ENCODE measurements at regions not wholly inside any gene's neighbourhood (a gene's known extent, or its start where the extent isn't known, plus 50 kb on each side); places are given as distances from the start of the nearest gene placed in this dataset.

DNA sequence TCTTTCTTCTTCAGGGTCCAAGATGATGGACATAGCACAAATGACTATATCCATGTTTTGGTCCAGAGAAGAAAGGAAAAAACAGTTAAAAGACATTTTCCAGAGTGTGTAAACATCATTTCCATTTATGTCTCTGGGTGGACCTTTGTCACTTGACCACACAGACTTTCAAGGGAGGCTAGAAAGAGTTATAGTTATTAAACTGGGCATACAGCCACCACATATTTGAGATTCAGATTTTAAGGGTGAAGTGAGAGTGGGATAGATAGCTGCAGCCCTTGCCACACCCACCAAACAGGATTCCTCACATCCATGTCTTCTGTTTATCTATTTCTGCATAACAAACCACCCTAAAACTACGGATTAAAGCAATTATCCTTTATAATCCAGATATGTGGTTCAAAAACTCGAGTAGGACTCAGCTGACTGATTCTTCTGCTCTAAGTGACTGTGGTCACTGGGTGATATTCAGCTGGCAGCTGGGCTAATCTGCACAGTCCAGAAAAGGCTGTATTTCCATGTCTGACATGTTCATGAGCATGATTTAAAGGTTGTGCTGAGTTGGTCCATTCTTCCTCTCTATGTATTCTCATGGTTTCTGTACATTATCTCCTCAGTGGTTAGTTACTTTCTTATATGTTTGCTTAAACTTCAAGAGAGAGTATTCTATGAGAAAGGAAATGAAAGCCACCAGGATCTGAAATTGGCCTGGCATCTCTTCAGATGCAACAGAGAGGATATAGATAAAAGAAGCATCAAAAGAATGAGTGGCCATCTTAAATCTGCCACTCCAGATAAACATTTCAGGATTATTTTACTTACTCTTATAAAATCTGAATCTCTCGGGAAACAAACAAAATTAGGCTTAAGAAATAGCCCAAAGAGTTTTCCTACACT is 459.8 kb upstream of the CTSO start:
- TF ChIP-seq, protein P1, sequence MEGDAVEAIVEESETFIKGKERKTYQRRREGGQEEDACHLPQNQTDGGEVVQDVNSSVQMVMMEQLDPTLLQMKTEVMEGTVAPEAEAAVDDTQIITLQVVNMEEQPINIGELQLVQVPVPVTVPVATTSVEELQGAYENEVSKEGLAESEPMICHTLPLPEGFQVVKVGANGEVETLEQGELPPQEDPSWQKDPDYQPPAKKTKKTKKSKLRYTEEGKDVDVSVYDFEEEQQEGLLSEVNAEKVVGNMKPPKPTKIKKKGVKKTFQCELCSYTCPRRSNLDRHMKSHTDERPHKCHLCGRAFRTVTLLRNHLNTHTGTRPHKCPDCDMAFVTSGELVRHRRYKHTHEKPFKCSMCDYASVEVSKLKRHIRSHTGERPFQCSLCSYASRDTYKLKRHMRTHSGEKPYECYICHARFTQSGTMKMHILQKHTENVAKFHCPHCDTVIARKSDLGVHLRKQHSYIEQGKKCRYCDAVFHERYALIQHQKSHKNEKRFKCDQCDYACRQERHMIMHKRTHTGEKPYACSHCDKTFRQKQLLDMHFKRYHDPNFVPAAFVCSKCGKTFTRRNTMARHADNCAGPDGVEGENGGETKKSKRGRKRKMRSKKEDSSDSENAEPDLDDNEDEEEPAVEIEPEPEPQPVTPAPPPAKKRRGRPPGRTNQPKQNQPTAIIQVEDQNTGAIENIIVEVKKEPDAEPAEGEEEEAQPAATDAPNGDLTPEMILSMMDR (IDR thresholded peaks at IDR 0.05), result no peak
- Histone ChIP-seq H3K4me3 (no peak overlapping the region), H3K27ac (no peak overlapping the region), H3K4me1 (no peaks in the 10 kb centered on the region), H3K27me3 (no peaks in the 10 kb centered on the region), H3K36me3 (no peaks in the 10 kb centered on the region), H3K9ac (ENCODE audit: low read depth in 2 of 2, low read length in 2 of 2) (no peak overlapping the region), H3K9me3 (no peaks in the 10 kb centered on the region)
- intact Hi-C loops (cut with DNase I), result no loop called here
- DNase-seq, result no peak

DNA sequence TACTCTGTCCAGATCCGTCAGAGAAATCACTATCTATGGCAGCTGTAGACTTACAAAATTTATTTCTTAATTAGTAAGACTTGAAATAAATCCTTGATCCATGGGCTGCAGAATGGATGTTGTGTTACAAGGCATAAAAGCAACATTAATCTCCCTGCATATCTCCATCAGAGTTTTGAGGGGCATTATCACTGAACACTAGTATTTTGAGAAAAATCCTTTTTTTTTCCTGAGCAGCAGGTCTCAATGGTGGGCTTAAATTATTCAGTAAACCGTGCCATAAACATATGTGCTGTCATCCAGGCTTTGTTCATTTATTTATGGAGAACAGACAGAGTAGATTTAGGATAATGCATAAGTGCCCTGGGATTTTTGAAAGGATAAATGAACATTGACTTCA is 457.9 kb upstream of the CTSO start:
- no peaks in the 10 kb centered on the region for H3K36me3 ChIP-seq
- no peaks in the 10 kb centered on the region for H3K9me3 ChIP-seq
- TF ChIP-seq, protein P1 (IDR thresholded peaks at IDR 0.05), result no peak
- H3K9ac ChIP-seq (ENCODE audit: low read depth in 2 of 2, low read length in 2 of 2), result no peak overlapping the region
- H3K4me1 ChIP-seq, result no peaks in the 10 kb centered on the region
- H3K4me3 ChIP-seq, result no peak overlapping the region
- H3K27me3 ChIP-seq, result no peaks in the 10 kb centered on the region
- intact Hi-C loops (cut with DNase I), result no loop called here
- DNase-seq, result no peak
- H3K27ac ChIP-seq, result no peak overlapping the region

DNA sequence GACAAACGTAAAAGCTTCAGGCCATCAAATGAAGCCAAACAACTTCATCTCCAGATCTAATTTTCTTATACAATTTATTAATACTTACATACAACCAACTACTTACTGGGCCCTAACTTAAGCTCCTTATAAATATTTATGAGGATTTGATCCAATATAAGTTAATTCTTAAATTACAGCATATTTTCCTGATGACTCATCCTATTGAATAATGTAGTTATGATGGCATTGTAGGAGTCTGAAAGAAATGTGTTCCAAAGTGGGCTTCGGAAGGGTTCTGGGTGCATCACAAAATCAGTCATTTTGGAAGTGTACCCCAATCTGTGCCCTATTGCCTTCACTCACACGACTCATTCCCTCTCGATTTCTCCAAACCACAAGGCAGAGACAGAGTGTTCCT is 455.1 kb upstream of the CTSO start:
- no peak for DNase-seq

DNA sequence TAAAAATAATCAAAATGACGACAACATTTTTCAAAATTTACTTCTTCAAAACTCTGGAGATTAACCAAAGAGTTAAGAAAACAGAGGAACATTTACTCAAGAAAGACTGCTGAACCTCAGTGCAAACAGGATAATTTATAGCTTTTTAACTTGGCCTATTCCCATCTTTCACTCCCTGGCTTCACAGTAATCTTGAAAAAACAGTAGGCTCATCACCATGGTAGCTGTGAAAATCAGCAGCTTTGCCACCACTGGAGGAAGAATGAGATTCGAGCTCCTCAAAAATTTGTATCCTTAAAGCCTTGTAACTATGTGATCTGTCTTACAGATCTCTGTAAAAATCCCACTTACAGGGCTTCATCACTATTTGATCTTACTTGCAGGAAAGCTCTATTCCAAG is 447.7 kb upstream of the CTSO start:
- H3K4me1 ChIP-seq, result no peaks in the 10 kb centered on the region
- H3K9ac ChIP-seq (ENCODE audit: low read depth in 2 of 2, low read length in 2 of 2), result no peak overlapping the region
- TF ChIP-seq, protein P1 (IDR thresholded peaks at IDR 0.05), result no peak
- DNase-seq, result no peak
- no peak overlapping the region for H3K27ac ChIP-seq
- H3K27me3 ChIP-seq, result no peaks in the 10 kb centered on the region
- no peaks in the 10 kb centered on the region for H3K9me3 ChIP-seq
- H3K36me3 ChIP-seq, result no peaks in the 10 kb centered on the region
- no peak overlapping the region for H3K4me3 ChIP-seq
- intact Hi-C loops (cut with DNase I), result no loop called here

More for the DNA sequence above, 455.1 kb upstream of the CTSO start:
- Histone ChIP-seq H3K27me3 (no peaks in the 10 kb centered on the region), H3K9me3 (no peaks in the 10 kb centered on the region), H3K9ac (ENCODE audit: low read depth in 2 of 2, low read length in 2 of 2) (no peak overlapping the region), H3K4me3 (no peak overlapping the region), H3K36me3 (no peaks in the 10 kb centered on the region), H3K4me1 (no peaks in the 10 kb centered on the region), H3K27ac (no peak overlapping the region)
- intact Hi-C loops (cut with DNase I), result no loop called here
- TF ChIP-seq, protein P1 (IDR thresholded peaks at IDR 0.05), result no peak

DNA sequence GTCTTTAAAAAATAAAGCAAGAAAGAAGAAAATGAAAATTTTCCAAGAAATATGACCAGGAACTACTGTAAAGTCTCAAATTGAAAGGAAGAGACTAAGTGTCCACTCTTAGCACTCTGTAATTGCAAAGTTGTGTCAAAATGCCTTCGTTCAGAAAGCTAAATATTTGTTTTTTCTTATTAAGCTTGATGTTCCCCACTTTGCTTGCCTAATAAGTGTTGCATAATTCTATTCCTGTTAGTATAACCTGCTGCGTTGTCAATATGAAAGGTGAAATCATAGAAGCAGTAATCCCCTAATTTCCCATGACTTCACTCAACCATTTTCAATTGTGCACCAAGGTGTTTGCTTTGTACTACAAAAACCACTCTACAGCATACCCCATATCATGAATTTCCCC is 442.9 kb upstream of the CTSO start:
- intact Hi-C loops (cut with DNase I), result no loop called here
- H3K9ac ChIP-seq (ENCODE audit: low read depth in 2 of 2, low read length in 2 of 2), result no peak overlapping the region

More for the DNA sequence above, 442.9 kb upstream of the CTSO start:
- Histone ChIP-seq H3K4me1 (no peaks in the 10 kb centered on the region), H3K27me3 (no peaks in the 10 kb centered on the region), H3K4me3 (no peak overlapping the region), H3K27ac (no peak overlapping the region), H3K9me3 (no peaks in the 10 kb centered on the region), H3K36me3 (no peaks in the 10 kb centered on the region)
- no peak for DNase-seq
- TF ChIP-seq, protein P1 (IDR thresholded peaks at IDR 0.05), result no peak
